HG02870 (cell line): ENCODE measurements at regions not wholly inside any gene's neighbourhood (a gene's known extent, or its start where the extent isn't known, plus 50 kb on each side); places are given as distances from the start of the nearest gene placed in this dataset.

ENCODE experiments used
- ATAC-seq: cut with Tn5 transposase; IDR thresholded peaks from one replicate; pipeline ENCODE4 v1.9.1; 2021; ENCODE audit warnings: mild to moderate bottlenecking, moderate library complexity; ENCODE audit not compliant: unreplicated experiment

GRCh38 chr12:61355105-61355504 lies 905.1 kb upstream of the USP15 start:
- no peak for ATAC-seq

- ATAC-seq, result no peak
Measured at GRCh38 chr12:61356485-61356884, 903.7 kb upstream of the USP15 start.

- ATAC-seq, result no peak
Measured at GRCh38 chr12:61357496-61357895, 902.7 kb upstream of the USP15 start.

- no peak for ATAC-seq
Measured at GRCh38 chr12:61362037-61362436, 898.2 kb upstream of the USP15 start.

GRCh38 chr12:61365001-61365400 lies 895.2 kb upstream of the USP15 start:
- ATAC-seq, result no peak

GRCh38 chr12:61367281-61367785 lies 892.9 kb upstream of the USP15 start:
- ATAC-seq, result no peak

- ATAC-seq, result no peak
Measured at GRCh38 chr12:61369241-61369910, 890.8 kb upstream of the USP15 start.

GRCh38 chr12:61384511-61384910 lies 875.7 kb upstream of the USP15 start:
- no peak for ATAC-seq

- no peak for ATAC-seq
Measured at GRCh38 chr12:61385771-61386170, 874.4 kb upstream of the USP15 start.

GRCh38 chr12:61397668-61398067 lies 862.5 kb upstream of the USP15 start:
- no peak for ATAC-seq

- no peak for ATAC-seq
Measured at GRCh38 chr12:61412201-61412600, 848.0 kb upstream of the USP15 start.

GRCh38 chr12:61414470-61414869 lies 845.7 kb upstream of the USP15 start:
- no peak for ATAC-seq

- no peak for ATAC-seq
Measured at GRCh38 chr12:61422786-61423185, 837.4 kb upstream of the USP15 start.

GRCh38 chr12:61452076-61452475 lies 808.1 kb upstream of the USP15 start:
- ATAC-seq, result no peak

- ATAC-seq, result no peak
Measured at GRCh38 chr12:61487728-61488127, 772.5 kb upstream of the USP15 start.

GRCh38 chr12:61490526-61491498 lies 769.4 kb upstream of the USP15 start:
- no peak for ATAC-seq

- ATAC-seq, result no peak
Measured at GRCh38 chr12:61502179-61502578, 758.0 kb upstream of the USP15 start.

- no peak for ATAC-seq
Measured at GRCh38 chr12:61504396-61505080, 755.7 kb upstream of the USP15 start.

GRCh38 chr12:61513499-61513898 lies 746.7 kb upstream of the USP15 start:
- ATAC-seq, result no peak

- no peak for ATAC-seq
Measured at GRCh38 chr12:61514016-61514415, 746.2 kb upstream of the USP15 start.

GRCh38 chr12:61521258-61521657 lies 738.9 kb upstream of the USP15 start:
- no peak for ATAC-seq
